Neural progenitor cell (in vitro differentiated cells): ENCODE measurements at regions not wholly inside any gene's neighbourhood (a gene's known extent, or its start where the extent isn't known, plus 50 kb on each side); places are given as distances from the start of the nearest gene placed in this dataset.

Experiments
- EZH2 ChIP-seq: fragments of 200-600 bp; sonication (generic); IDR thresholded peaks from 2 replicates; pipeline ENCODE4 v1.6.1; 2017; ENCODE audit warnings: antibody characterized with exemption, mild to moderate bottlenecking, moderate library complexity
- EZH2phosphoT487 ChIP-seq: fragments of 200-600 bp; sonication (generic); IDR thresholded peaks from 2 replicates; pipeline ENCODE4 v1.6.1; 2017; ENCODE audit warnings: antibody characterized with exemption
- TF ChIP-seq, protein P1 (sequence below): fragments of 200-600 bp; sonication (generic); IDR thresholded peaks from 2 replicates; pipeline ENCODE4 v1.5.1; 2017; ENCODE audit warnings: antibody characterized with exemption, mild to moderate bottlenecking

- TF ChIP-seq EZH2: no peak
- TF ChIP-seq, protein P1, sequence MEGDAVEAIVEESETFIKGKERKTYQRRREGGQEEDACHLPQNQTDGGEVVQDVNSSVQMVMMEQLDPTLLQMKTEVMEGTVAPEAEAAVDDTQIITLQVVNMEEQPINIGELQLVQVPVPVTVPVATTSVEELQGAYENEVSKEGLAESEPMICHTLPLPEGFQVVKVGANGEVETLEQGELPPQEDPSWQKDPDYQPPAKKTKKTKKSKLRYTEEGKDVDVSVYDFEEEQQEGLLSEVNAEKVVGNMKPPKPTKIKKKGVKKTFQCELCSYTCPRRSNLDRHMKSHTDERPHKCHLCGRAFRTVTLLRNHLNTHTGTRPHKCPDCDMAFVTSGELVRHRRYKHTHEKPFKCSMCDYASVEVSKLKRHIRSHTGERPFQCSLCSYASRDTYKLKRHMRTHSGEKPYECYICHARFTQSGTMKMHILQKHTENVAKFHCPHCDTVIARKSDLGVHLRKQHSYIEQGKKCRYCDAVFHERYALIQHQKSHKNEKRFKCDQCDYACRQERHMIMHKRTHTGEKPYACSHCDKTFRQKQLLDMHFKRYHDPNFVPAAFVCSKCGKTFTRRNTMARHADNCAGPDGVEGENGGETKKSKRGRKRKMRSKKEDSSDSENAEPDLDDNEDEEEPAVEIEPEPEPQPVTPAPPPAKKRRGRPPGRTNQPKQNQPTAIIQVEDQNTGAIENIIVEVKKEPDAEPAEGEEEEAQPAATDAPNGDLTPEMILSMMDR: no peak
- no peak for TF ChIP-seq EZH2phosphoT487
These were observed 68.0 kb upstream of the MBOAT1 start for GRCh38 chr6:20280288-20280621.
